ENCODE measurements at regions not wholly inside any gene's neighbourhood (a gene's known extent, or its start where the extent isn't known, plus 50 kb on each side); places are given as distances from the start of the nearest gene placed in this dataset.

DNA sequence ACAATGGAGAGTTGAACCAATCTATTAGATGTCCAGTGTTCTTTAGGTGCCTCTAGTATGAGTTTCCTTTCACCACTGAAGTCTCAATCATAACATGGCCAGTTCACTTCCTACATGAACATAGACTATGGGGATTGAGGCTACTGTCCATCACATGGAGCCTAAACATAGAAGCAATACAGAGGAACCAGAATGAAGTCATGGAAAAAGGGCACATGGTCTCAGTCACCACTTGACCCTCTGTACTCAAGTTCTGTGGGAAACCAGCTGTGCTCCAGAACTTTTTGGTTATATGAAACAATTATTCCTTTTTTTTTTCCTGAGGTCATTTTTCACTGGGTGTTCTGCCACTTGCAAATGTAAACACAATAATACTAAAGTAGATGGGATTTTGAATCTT, 762.5 kb downstream of the CBLN4 start:
- no peak for DNase-seq

DNA sequence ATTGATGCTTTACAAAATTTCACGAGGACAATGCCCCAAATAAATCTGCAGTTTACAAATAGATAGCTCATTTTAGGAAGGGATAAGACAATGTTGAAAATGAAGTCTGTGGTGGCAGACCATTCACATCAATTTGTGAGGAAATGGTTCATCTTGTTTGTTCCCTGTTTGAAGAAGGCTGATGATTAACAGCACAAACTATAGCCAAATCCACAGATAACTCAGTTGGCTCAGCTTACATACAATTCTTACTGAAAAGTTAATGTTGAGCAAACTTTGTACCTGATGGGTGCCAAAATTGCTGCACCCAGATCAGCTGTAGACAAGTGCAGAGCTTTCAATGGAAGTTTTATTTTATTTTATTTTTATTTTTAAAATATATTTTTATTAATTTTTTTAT, 763.9 kb downstream of the DOK5 start:
- DNase-seq = no peak

DNA sequence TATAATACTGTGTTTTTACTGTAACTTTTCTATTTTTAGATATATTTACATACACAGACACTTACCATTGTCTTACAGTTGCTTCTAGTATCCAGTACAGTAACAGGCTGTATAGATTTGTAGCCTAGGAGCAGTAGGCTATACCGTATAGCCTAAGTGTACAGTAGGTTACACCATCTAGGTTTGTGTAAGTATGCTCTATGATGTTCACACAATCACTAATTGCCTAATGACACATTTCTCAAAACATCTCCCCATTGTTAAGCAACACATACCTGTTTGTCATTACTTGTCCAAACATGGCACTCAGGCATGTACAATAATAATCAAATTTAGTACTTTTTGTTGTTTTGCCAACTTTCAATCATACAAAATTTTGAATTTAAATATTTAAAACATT, 757.3 kb downstream of the DOK5 start:
- DNase-seq = no peak

DNA sequence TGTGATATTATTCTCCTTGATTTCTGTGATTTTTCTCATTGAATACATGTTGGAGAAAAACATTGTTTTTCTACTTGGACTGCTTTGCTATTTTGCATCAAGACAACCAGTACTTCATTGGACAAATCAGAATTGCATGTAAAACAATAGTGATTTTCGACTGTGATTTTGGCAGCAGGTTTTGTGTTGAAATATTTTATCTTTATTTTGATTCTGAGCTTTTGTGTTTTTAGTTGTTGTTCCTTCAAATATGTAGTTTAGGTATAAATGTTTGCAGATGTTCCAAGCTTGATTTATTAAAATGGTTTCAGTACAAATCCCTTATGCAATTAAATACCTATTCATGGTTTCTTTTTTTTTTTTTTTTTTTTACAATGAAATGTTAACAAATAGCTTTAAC, 754.1 kb downstream of the DOK5 start:
- DNase-seq = no peak

DNA sequence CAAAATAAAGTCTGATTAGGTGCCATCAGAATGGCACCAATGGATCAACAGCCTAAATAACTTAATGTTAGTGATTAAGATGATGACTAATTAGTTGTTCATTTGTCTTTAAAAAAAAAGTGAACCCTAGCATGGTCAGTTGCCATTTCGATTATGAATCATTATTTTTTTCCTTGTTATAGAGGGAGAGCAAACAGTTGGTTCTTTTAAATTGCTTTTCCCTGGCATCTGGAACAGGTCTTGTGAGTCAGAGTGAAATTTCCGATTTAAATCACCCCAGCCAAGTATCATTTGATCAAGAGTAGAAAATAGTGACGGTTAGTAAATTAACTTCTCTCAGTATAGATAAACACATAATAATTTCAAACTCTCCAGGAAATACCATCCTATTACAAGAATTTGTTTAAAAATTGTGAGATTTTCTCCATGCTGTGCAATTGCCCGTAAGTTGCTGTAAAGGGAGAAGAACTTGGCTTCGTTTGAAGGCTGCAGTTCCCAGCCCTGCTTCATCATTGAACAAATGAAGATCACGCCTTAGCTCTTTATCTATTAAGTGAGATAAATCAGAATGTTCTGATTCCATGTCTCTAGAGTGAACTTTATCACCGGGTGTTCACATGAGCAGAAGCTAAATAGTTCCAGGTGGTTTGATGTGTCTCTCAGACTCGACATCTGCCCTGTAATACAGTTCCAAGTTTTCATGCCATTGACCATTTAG, 741.3 kb downstream of the DOK5 start:
- DNase-seq = no peak

DNA sequence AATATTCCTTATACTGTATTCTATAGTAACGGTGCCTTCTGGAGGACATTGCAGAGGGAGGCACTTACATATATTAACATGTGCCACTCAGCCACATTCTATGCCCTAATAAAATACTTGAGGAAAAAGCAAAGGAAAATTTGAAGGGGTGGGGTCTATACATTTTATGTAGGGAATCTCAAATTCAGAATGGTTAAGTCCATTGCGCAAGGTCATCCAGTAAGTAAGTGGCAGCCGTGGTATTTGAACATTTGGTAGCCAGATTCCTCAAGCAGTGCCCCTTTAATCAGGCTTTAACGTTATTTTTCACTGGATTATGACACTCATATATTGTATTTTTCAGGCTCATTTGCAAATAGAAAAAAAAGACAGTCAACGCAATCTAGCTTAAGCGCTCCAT, 738.3 kb downstream of the DOK5 start:
- DNase-seq = no peak

DNA sequence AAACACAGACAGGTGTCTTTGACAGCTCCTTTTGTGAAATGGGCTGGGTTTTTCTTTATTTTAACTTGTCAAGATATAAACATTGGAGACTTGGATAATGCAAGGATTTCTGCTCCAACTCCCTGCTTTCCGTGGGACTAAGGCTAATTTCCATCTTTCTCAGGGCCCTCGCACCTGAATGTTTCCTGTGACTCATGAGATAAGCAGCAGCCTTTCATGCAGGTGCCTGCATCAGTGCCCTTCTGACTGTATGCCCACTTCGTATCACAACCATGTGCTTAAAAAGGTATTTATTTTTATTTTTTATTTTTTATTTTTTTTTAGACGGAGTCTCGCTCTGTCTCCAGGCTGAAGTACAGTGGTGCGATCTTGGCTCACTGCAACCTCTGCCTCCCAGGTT, 736.1 kb downstream of the DOK5 start:
- DNase-seq = no peak

DNA sequence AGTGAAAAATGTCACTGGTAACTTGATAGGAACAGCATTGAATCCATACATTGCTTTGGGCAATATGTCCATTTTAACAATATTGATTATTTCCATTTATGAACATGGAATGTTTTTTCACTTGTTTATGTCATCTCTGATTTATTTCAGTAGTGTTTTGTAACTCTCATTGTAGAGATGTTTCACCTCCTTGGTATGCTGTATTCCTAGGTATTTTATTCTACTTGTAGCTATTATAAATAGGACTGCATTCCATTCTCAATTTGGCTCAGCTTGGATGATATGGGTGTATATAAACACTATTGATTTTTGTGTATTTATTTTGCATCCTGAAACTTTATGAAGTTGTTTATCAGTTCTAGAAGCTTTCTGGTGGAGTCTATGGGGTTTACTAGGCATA, 730.3 kb downstream of the DOK5 start:
- DNase-seq = no peak

DNA sequence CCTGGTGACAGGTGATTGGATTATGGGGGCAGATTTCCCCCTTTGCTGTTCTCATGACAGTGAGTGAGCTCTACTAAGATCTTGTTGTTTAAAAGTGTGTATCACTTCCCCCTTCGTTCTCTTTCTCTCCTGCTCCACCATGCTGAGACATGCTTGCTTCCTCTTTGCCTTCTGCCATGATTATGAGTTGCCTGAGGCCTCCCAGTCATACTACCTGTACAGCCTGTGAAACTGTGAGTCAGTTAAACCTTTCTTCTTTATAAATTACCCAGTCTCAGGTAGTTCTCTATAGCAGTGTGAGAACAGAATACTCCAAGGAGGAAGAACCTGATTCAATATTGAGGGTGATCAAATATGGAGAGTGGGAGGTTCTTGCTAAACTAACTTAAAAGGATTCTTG, 724.9 kb downstream of the DOK5 start:
- DNase-seq = no peak

DNA sequence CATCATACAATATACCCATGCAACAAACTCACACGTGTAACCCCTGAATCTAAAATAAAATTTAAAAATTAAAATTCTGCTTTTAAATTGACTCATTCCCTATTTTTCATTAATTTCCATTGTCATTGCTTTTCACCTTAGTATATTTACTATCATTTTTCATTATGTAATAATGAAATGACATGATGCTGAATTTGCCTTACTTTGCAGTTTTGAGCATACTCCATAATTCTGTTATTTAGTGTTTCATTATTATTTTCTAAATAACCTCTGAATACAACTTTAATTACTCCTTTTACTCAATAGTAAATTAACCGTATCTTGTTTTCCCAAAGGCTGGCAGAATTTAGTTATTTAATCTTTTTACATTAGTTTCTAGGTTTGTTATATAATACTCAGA, 719.6 kb downstream of the DOK5 start:
- DNase-seq = no peak

DNA sequence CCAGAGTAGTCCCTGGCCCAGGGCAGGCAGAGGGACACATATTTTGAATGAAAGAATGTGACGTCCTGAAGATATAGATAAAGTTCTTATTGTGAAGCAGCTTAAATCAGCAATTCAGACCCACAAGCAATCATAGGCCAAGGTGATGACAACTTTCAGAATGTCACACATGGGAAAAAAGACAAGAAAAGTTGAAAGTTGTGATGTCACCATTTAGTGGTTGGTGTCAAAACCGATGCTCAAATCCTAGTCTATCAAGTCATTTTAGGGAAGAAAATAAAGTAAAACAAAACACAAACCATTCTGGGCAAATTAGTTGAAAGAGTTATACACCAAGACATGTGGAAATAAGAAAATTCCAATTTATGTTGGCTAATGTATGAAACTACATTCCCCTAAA, 710.8 kb downstream of the DOK5 start:
- DNase-seq = no peak

DNA sequence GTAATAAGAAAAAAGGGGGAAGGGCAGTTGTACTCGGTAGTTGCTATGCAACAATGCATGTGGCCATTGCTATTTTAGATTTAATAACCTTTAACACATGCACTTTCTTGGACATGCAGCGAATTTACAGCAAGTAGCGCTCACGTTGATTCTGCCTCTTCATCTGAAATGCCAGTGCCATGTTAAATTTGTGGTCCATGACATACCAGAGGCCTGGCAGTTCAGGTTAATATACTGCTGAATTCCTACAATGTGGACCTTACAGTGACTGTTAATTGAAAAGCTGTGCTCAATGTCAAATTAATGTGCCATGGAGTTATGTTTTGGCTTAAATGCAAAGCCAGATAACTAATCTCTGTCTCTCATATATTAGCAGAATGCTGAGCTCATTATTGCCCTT, 699.7 kb downstream of the DOK5 start:
- DNase-seq = no peak

DNA sequence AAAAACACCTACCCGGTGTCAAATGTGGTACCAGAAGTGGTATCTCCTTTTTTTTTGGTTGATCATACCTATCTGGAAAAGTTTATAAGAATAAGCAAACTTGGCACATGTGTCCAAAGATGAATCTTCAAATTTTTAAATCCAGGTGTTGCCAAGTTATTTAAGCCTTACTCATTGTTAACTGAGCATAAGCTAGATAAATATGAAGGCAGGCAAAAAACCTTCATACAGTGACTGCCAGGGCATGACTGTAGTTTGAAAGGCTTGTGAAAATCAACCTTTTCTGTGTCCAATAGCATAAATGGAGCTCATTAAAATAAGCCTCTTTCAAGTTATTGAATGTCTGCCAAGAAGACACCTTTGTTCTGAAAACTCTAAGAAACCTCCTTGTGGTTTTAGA, 699.2 kb downstream of the DOK5 start:
- no peak for DNase-seq

DNA sequence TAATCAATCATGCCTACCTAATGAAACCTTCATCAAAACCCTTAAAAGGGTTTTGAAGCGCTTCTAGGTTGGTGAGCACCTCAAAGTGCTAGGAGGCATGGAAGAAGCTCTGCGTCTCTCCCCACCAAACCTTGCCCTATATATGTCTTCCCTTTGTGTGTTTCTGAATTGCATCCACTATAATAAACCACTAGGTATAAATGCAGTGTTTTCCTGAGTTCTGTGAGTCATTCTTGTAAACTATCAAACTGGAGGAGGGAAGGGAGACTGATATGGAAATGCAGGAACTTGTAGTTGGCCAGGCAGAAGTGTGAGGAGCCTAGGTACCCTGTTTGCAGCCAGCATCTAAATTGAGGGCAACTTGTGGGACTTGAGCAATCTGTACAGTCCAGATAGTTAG, 698.8 kb downstream of the DOK5 start:
- DNase-seq = no peak

DNA sequence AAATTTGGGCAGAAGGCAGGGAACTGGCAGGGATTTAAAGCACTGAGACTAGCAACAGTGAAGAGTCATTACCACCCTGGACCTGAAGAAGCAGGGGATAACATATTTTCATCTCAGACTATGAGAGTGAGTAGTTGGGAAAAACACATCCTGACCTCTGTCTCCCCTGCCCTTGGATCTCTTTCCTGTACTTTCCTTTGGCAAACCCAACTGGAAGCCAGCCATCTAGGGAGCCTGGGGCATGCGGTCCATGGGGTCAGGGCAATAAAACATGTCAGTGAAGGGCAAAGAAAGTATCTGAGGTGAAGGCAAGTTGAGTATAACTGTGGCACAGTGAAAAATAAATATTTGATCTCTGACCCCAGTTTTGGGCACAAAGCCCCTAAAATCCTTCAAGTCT, 698.2 kb downstream of the DOK5 start:
- no peak for DNase-seq

DNA sequence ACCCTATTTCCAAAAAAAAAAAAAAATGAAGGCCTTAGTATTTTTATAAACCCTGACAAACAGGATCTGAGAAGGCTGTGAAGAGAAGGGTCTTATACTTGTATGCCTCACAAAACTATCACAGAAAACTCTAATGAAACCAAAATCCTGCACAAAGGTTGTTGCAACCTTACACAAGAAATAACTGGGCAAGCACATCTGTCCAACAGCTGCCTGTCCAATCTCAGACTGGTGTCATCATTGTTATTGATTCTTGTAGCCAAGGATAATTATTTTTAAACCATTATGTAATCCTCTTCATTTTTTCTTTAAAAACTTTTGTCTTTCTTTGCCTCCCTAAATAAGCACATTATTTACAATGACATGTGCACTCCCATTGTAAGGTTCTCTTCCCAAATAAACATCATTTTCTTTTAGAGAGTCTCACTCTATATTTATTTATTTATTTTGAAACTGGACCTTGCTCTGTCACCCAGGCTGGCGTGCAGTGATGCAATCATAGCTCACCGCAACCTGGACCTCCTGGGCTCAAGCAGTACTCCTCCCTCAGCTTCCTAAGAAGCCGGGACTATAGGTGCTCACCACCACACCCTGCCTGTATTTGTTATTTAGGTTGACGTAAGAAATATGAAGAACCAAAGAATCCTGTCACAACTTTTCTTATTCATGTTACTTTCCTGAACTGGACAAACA, 697.1 kb downstream of the DOK5 start:
- no peak for DNase-seq

DNA sequence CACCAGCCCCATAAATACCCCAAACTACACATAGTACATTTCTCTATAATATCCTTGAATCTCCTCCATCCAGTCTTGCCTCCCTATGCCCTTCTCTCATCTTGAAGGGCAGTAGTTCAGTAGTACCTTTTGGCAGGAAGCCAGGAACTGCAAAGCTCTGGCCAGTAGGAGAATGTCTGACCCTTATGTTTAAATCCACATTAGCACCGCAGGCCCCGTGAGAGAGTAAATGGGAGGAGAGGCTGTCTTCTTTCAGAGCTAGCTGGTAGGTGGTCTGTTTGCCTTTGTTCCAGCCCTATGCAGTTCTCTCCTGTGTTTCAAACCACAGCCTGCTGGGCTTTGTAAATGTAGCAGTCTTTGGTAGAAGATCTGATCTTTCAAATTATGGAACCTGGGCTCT, 690.7 kb downstream of the DOK5 start:
- no peak for DNase-seq

DNA sequence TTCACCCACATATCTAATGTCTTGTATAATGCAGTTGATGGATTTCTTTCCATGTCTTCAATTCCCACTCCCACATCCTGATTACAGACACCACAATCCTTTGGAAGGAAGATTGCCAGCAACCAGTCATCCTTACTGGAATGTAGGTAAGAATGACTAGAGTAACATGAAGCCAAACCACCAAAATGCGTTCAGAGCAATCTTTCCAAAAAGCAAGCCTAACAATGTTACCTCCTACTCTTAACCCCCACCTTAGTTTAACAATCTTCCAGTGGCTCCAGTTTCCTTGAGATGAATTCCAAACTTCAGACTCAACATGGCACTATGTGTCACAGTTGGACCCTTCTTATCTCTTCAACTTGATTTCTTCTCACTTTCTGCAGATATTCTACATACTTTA, 685.6 kb downstream of the DOK5 start:
- no peak for DNase-seq

DNA sequence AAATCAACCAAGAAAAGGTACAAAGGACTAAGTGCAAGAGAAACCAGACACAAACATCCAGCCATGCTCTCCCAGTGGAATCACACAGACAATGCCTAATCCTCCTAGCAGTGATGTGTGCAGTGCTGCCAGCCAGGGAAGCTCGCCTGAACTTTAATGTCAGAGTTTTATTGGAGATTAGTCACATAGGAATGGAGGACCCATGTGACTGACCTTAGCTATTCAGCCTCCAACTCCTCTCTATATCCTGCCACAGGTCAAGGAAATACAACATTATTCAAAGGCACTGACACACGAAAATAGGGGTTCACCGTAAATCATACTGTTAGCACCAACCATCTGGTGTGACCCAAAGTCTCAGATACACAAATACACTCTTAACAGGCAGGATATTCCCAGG, 684.6 kb downstream of the DOK5 start:
- DNase-seq = no peak

DNA sequence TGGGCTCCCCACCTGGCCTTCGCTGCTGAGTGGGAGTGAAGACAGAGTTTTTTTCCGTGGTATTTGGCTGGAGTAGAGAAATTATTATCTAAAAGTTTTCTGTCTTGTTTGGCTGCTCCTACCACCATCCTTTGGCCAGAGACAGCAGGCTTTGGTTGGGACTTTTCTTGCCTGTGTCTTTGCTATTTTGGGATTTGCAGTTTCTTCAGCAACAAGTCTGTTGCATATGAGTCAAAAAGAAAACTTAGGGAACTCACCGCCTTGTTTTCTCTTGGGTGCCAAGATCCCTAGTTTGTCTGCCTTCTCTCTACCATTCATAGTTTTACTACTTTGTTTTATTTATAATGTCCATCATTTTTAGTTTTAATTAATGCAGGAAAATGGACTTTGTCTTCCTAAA, 683.8 kb downstream of the DOK5 start:
- no peak for DNase-seq

DNA sequence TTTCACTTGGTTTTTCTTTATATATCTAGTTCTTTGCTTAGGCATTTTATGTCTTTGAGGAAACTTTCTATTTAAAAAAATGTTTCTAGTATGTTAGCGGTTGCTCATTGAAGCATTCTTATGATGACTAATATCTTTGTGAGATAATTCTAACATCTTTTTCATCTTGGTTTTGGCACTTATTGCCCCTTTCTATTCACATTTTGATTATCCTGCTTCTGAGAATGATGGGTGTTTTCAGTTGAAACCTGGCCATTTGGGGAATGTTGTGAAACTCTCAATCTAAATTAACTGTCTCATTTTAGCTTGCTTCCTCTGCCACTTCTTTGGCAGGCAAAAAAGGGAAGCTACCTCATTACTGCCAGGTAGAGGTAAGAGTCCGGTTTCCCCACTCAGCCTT, 683.1 kb downstream of the DOK5 start:
- DNase-seq = no peak

DNA sequence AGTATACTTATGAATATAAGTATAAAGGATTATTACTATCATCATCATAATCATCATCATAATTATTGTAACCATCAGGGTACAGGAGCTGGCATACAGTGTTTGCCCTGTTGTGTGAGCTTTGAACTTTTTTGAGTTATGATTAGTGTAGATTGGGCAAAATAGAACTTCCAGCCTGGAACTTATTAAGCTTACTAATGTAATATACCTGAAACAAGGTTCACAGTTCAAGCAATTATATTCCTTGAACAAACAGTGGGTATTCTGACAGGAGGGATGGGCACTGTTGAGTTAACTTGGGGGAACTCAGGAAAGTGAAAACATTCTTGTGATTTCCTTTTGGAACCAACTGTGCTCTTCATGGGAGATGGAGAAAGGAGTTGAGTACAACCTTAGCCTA, 680.0 kb downstream of the DOK5 start:
- DNase-seq = no peak

DNA sequence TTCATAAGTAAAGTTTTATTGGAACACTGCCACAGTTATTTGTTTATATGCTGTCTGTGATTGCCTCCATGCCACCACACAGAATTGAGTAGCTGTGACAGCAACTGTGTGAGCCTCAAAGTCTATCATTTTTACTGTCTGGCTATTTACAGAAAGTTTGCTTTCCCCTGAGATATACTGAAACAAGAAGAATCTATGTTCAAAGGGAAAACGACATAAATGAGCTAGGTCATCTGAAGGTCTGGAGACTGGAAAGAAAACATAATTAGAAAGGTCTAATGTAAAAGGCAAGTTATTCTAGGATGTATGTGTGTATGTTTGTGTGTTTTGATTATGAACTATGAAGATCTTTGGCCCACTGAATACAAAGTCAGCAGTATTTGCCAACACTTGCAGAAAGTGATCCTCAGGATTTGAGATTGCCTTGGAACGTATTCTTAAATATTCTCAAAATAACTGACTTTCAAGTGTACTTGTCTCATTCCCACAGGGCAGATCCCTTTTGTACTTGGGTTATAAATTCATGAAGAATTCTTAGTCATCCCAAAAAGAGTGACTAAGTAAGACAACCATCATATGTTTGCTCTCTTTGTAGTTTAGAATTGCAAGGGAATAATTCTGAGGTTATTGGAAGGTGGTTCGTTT, 677.7 kb downstream of the DOK5 start:
- no peak for DNase-seq

DNA sequence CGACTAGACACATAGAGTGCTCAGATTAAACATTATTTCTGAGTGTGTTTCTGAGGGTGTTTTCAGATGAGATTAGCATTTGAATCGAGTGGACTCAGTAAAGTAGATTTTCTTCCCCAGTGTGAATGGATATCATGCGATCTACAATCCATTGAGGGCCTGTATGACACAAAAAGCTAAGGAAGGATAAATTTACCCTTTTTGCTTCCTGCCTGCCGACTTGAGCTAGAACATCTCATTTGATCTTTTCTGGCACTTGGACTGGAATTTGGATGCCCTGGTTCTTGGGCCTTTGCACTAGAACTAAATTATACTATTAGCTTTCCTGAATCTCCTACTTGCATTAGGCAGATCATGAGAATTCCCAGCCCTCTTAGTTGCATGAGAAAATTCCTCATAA, 675.8 kb downstream of the DOK5 start:
- DNase-seq = no peak

DNA sequence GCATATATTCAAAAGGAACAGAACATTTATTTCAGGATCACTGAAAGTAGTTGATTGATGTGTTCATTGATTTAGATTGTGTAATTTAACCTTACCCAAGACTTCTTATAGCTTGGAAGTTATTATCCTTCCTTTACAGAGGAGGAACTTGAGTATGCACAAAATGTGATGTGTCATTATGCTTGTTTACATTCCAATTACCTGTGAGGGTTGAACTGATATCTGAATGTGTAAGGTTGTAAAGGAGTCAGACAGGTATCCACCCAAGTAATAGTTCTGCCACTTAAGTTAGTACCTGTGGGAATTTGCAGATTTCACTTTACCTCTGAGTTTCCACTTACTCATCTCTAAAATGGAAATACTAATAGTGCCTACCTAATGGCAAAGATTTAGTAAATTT, 668.2 kb downstream of the DOK5 start:
- DNase-seq = no peak

Data from NCI-H526 (cell line).